Neural cell (in vitro differentiated cells): ENCODE measurements at regions not wholly inside any gene's neighbourhood (a gene's known extent, or its start where the extent isn't known, plus 50 kb on each side); places are given as distances from the start of the nearest gene placed in this dataset.

ENCODE experiments used
- EP300 ChIP-seq: fragments of 450-650 bp; conservative IDR thresholded peaks from 2 replicates; pipeline ENCODE4 v1.6.1; 2014; ENCODE audit warnings: antibody characterized with exemption, mild to moderate bottlenecking, moderate library complexity; ENCODE audit not compliant: poor library complexity, severe bottlenecking
- EZH2 ChIP-seq: fragments of 200-600, 300-800 bp; shearing (Covaris generic), sonication (generic); IDR thresholded peaks from 2 replicates; pipeline ENCODE4 v1.6.1; 2014; ENCODE audit warnings: antibody characterized with exemption, low read length, borderline replicate concordance, mild to moderate bottlenecking; ENCODE audit not compliant: insufficient read depth, poor library complexity, severe bottlenecking
- RAD21 ChIP-seq: fragments of 450-650 bp; conservative IDR thresholded peaks from 2 replicates; pipeline ENCODE4 v1.6.1; 2014; ENCODE audit warnings: antibody characterized with exemption, mild to moderate bottlenecking, moderate library complexity
- REST ChIP-seq: IDR thresholded peaks from 2 replicates; pipeline ENCODE4 v1.6.1; 2012; ENCODE audit warnings: borderline replicate concordance
- TF ChIP-seq, protein P1 (sequence below): fragments of 450-650 bp; IDR thresholded peaks from 2 replicates; pipeline ENCODE4 v1.5.1; 2014; ENCODE audit warnings: antibody characterized with exemption, mild to moderate bottlenecking, moderate library complexity; ENCODE audit not compliant: poor library complexity, severe bottlenecking

DNA sequence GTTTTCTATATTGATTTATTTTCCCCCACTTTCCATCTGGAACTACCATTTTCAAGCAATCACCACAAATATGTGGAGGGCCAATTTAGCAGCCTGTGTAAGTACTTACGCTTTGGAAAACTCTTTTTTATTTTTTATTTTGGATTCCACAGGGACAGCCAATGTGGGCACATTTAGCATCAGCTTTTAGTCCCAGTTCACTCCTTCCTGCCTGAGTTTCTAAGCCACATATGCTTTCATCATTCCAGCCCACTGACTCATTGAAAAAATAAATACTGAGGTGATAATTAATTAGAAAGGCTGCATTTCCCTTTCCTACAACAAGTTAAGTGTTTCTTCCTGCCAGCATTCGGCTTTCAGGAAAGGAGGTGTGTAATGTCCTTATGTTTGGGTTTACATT lies 76.8 kb downstream of the TMEM167A start:
- TF ChIP-seq REST (no peak), EP300 (no peak), EZH2 (no peak), RAD21 (no peak)
- TF ChIP-seq, protein P1, sequence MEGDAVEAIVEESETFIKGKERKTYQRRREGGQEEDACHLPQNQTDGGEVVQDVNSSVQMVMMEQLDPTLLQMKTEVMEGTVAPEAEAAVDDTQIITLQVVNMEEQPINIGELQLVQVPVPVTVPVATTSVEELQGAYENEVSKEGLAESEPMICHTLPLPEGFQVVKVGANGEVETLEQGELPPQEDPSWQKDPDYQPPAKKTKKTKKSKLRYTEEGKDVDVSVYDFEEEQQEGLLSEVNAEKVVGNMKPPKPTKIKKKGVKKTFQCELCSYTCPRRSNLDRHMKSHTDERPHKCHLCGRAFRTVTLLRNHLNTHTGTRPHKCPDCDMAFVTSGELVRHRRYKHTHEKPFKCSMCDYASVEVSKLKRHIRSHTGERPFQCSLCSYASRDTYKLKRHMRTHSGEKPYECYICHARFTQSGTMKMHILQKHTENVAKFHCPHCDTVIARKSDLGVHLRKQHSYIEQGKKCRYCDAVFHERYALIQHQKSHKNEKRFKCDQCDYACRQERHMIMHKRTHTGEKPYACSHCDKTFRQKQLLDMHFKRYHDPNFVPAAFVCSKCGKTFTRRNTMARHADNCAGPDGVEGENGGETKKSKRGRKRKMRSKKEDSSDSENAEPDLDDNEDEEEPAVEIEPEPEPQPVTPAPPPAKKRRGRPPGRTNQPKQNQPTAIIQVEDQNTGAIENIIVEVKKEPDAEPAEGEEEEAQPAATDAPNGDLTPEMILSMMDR, result no peak
